Hematopoietic multipotent progenitor cell treated with erythropoietin and hydrocortisone succinate and interleukin-3 and kit ligand, for 6 days (in vitro differentiated cells): ENCODE measurements at regions not wholly inside any gene's neighbourhood (a gene's known extent, or its start where the extent isn't known, plus 50 kb on each side); places are given as distances from the start of the nearest gene placed in this dataset.

Experiments
- DNase-seq: peaks from one replicate; pipeline ENCODE4 v3.0.0-alpha.2; 2015

DNA sequence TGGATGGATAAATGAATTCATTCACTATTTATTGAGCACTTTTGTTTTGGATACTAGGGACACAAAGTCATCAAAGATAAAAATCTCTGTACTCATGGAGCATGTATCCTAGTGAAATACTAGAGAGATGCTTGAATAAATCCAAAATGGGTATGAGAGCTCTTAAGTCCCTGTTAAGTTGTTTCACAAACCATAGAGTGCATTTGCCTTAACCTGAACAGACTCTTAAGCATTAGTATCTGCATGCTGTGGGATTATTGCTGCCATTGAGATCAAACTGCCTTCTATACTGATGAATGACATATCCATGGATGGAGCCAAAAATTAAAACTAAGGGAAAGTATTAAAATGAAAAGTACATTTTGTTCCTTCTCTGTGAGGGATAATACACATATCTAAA, 206.5 kb upstream of the KRR1 start:
- DNase-seq: no peak

DNA sequence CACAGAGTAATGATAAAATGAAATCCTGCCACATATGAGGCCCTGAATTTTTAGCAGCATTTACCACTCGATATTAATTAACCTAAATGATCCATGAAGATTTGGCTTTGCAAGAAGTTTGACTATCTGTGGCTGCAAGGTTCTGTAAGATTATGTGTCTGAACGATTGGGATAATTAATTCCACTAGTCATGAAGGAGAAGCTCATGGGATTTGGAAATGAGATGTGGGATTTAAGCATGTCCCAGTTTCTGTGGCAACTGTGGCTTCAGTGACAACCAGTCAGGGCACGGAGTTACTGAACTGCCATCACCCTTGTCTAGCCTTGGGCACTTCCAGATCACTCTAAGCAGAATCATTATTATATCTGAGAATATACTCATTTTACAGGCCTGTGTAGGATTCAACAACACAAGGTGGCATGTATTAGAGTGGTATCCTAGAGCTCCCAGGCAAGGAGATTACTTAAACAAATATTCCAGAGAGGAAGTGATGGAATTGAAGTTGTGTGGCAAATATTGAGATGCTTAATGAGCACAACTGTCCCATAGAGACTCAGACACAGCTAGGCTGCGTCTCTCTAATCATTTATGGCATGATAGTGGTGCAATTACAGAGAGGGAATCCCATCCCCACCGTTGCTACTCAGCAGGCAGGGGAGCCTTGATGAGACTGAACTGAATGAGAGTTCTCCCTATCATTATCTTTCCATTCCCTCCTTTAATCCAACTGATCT, 205.0 kb upstream of the KRR1 start:
- DNase-seq: no peak

DNA sequence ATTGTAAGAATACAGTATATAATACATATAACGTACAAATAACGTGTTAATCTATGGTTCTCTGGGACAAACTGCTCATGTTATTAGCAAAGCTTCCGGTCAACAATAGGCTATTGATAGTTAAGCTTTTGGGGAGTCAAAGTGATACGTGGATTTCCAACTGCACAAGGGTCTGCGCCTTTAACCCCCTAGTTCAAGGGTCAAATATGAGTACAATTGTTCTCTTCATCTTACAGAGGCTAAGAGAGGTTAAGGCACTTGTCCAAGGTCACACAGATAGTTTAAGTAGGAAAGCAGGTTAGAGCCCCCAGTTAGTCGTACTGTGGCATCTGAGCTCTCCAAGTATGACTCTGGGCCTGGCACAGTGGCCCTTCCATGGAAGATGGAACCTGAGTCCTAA, 204.3 kb upstream of the KRR1 start:
- no peak for DNase-seq

DNA sequence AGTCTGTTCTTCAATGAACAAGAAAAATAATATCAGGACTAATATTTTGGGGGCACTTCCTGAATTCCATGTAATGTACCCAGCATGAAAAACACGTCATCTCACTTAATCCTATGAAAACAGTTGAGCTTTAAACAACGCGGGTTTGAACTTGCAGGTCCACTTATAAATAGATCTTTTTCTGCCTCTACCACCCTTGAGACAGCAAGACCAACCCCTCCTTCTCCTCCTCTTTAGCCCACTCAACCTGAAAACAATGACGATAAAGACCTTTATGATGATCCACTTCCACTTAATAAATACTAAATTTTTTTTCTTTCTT, 203.9 kb upstream of the KRR1 start:
- DNase-seq: no peak

DNA sequence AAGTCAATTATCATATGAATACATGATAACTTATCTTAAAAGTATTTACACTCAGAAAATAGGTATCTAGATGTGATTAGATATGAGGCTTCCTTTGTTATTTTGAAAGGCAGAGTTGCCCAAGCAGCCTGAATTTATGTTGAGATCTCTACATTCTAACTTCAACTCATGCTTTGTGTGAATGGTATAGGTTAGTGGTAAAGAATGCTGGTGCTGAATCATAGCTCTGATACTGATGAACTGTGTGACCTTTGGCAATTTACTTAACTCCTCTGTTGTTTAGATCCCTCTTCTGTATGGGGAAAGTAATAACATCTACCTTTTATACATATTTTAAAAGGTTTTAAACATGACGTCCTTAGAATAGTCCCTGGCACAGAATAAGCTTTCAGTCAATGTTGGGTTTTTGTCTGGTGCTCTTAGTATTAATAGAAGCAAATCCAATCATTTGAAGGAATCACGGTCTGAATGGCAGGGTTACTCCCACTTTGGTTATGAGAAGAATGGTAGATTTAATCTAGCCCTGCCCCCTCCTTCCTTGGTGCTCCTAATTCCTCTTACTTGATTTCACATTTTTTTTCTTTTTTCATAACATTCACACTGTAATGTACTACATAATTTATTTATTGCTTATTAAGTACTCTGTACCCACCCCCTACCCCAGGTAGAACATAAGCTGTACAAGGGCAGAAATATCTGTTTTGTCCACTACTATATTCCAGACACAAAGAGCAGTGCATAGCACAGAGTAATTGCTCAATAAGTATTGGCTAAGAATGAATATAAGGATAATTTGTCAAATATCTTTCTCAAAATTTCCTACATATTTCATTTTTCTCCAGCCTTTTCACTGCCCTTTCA, 203.3 kb upstream of the KRR1 start:
- DNase-seq: no peak

DNA sequence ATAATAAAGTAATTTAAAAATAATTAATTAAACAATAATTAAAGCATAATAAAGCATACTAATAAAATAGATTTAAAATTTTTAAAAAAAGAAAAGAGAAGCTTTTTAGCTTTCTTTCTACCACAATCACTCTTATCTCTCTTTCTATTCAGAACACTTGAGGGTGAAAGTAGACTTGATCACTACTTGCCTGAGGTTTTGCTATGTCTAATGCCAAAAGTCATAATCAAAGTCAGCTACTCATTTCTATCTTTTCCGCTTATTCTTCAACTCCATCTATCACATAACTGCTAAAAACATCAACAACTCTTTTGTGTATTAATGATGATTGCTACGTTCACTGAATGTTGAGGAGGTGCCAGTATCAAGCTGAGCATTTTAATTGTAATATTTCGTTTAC, 202.0 kb upstream of the KRR1 start:
- no peak for DNase-seq

DNA sequence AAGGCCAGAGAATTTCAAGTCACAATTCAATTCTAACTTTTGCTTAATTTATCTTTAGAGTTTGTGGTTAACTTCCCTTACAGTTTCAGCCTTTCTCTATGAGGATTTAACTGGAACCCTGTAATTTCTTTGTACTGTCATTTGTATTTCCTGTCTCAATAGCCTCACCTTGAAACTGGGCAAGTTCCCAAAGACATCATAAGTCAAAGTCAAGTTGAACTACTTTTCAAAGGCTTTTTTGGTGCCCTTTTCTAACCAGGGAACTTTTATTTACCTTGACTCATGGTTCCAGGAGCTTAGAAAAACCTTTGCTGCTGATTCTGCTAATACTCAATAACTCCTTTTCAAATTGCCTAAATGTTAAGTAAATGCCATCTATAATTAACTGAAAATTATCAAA, 200.8 kb upstream of the KRR1 start:
- DNase-seq: no peak

DNA sequence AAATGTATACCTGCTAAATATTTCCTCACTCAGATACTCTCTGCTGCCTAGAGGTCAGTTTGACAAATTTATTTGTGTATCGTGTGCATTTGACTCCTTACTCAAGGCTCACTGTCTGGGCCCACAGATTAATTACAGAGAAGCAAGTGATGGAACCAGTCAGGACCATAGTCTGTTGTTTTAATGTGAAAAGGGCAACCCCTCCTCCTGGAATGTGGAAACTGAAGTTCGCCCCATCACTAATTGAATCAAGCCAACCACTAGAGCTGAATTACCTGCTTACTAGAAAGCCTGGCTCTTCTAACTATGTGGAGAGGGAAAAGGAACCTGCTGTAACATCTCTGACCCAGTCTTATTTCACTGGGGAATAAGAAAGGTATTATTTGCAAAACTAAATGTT, 199.9 kb upstream of the KRR1 start:
- no peak for DNase-seq

DNA sequence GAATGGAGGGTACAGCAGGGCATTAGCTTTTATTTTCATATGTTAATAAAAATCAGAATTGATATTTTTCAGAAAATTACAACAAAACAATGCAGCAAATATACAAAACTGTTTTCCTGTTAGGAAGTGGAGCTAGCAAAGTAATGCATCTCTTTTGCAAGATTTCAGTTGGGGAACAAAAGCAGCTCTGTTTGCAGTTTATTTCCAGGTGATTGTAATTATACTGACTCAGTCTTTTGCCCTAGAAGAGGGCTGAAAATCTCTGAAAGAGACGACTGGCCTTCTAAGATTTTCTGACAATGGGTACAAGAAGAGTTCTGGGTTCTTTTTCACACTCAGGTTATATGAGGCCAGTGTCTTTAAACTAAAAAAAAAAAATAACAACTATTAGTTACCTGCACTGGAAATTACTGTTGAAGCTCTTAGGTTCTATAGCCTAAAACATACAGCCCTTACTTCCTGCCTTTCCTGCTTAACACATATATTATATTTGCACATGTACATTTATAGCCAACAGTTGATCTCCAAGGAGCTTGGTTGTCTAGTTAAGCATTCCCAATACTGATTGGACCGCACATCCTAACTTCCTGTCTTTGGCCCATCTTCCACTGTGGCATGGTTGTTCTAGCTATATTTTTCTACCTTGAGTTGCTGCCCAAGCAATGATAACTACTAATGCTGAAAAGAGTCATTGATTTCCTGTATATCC, 199.1 kb upstream of the KRR1 start:
- DNase-seq: no peak

DNA sequence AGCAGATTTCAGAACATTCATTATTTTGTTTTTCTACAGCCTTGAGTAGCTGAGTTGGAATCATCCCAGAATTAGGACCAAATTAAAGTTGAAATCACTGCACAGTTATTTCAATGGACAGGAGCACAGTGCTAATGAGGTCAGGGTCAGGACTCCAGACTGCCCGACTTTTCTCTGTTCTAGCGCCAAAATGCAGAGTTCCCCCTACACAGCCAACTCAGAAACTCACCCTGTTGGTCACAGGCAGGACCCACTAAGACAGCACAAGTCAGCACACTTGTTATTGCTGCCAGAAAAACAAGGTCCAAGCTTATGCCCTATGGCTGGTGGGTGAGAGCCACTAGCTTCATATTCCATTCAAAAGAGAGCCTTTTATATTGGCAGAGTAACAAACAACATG, 198.1 kb upstream of the KRR1 start:
- DNase-seq: no peak

DNA sequence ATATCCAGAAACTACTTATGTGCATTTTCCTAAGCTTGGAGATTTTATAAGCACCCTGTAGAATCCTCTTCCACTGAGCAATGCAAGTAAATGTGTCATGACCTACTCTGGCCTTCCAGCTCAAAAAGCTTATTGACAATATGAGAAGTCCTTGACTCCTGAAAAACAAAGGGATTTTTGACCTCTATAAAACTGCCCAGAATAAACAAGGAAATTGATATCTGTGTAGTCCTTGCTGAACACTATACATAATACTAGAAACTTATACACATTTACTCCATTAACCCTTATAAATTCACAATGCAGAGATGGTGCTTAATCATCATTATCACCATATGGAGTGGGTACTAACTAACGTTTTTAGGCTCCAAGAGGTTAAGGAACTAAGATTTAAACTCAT, 197.4 kb upstream of the KRR1 start:
- DNase-seq: no peak

DNA sequence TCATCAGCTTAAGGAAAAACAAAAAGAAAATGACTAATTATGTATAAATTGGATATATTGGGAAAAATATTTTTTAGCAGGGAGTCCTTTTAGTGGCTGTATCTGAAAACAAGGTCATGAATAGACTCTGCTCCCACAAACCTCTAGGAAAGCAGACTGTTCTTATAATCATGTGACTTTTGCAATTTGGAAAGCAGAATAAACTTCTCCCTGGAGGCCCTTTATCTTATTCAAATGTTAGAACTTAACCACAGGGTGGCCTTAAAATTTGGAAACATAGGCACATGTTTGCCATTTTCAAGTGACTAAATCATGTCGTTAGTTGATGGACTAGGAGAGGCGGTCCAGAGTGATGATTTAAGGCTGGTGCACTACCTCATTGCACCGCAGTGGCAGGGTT, 196.6 kb upstream of the KRR1 start:
- no peak for DNase-seq

DNA sequence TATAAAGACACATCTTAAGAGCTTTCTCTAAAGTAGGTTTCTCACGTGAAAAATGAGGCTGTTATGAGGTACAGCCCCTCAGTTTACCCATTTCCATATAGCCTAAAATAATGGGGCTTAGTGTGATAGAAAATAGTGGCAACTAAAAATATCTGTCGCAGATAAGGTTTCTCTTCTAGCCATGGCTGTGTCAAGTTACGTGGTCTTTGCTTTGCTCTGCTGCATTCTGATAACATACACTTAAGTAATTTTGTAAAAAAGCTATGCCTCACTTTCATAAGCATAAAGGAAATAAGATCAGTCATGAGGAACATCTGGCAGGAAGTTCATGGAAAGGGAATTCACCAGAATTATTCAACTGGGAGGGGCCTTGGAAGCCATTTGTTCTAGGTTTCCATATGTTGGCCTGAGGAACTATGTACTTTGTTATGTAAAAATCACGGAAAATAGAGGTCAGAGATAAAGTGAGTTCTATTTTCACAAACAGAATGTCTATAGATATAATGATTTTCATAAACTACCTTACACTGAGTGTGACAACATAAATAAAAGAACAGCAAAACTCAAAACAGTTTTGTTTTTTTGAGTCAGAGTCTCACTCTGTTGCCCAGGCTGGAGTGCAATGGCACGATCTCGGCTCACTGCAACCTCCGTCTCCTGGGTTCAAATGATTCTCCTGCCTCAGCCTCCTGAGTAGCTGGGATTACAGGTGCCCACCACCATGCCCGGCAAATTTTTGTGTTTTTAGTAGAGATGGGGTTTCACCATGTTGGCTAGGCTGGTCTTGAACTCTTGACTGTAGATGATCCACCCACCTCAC, 195.6 kb upstream of the KRR1 start:
- peak; percentile 16 for DNase-seq

DNA sequence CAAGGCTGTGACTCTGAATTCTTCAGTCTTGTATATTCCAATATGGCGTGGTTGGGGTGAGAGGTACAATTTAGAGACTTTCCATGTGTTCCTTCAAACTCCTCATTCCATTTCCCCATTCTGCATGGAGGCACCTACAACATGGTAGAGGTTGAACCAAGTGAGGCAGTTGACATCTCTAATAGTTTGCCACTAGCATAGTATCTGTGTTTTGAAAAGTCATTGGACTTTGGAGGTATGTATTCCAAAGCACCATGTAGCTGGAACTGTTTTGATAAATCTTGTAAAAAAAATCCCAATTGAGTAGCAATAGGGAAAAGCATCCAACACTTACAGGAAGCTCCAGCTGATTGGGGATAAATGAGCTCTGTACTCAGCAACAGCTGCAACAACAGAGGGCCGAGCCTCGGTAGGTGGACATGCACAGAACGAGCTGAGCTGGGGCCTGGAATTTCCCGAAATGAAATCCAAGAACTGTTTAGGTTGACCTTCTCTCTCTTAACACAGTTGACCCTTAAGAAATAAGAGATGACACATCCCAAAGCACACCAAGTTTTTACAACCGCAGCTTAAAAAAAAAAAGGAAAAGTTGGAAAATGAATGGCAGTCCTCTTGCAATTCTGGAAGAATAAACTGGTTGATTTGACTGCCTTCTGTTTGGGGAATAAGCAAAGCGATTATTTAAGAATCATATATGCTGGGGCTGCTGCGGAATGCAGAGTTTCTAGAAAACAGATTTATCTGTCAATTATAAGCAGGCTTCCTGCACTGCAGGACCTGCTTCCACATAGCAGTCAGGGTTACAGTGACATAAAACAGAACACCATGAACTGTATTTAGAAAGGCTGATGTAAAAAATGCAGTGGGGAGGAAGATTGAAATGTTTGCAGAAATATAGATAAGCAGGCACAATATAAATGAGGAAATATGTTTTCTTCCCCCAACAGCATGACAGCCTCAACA, 194.6 kb upstream of the KRR1 start:
- no peak for DNase-seq

DNA sequence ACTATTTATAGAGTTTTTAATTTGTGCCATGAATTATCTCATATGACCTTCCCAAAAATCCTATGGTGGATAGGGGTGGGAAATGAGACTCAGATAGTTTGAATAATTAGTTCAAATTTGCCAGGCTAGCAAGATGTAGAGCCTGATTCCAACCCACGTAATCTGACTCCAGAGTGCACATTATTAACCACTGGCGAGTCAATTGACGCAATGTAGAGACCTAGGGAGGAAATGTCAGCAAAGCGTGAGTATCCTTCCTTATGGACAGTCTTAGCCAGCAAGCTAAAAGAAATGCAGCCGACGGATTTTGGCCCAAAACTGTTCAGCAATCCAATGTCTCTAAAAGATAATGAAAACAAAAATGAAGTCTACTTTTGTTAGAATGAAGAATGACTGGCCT, 193.3 kb upstream of the KRR1 start:
- DNase-seq: no peak

DNA sequence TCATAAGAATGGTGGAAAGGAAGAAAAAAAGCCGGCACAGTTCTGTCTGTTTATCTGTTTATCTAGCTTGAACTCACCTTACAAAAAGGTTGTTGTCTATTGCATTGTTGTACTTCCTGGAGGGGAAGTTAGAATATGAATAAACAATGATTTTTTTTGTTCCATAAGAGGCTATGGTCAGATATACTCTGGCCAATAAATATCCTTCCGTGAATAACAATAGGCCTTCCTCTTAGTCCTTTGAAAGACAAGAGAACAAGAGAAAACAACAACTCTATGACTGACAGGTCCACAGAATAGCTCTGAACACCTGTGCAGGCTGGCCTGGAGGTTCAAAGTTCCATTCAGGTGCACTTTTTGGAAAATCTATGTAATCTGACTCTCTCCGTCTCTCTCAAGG, 192.8 kb upstream of the KRR1 start:
- no peak for DNase-seq

DNA sequence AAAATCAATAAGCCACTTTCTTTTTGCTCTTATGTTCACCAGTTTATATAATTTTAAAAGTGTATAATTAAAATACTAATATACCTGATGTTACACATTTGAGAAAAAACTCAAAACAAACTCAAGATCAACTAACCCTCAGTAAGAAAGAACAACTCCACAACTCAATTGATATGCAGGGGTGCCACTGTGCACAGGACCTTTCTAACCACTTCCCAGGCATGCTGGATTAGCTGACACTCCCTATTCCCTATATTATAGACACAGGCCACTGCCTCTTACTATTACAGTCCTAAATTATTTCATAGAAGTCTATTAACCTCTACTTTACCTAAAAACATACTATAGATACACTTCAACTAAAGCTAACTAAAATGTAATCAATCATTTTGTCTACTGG, 191.7 kb upstream of the KRR1 start:
- DNase-seq: no peak

DNA sequence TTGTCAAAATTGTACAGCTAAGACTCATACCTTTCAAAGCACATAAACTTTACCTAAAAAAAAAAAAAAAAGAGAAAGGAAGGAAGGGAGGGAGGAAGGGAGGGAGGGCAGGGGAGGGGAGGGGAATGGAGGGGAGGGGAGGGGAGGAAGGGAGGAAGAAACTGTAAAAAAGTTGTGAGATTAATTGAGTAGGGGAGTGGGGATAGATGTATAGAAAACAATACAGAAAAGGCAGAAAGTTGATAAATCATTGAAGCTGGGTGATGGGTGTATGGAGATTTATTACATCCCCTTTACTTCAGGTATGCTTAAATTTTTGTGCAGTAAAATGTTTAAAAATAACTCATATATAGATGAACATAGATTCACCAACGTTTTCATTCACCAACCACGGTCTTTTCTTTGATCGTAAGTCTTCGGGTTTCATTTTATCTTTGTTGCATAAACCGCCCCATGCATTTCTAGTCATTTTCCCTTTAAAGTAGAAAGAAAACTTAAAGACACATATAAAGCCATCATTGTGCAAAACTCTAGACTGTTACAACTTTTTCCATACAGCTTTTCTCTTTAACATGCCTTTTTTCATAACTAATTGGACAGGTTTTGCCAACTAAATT, 191.2 kb upstream of the KRR1 start:
- no peak for DNase-seq

DNA sequence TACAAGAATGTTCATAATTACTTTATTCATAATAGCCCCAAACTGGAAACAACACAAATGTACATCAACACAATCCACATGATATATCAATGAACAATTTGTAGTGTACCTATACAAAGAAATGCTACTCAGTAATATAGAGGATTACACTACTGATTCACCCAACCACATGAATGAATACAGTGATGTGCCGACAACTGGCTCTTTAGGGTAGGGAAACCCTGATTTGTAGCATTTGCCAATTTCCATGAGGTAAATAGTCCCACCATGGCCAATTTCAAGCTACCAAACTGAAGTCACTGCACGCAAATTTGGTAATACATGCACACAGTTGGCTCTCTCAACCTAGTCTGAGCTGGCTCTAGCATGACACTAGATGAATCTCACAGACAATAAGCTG, 190.4 kb upstream of the KRR1 start:
- DNase-seq: no peak

DNA sequence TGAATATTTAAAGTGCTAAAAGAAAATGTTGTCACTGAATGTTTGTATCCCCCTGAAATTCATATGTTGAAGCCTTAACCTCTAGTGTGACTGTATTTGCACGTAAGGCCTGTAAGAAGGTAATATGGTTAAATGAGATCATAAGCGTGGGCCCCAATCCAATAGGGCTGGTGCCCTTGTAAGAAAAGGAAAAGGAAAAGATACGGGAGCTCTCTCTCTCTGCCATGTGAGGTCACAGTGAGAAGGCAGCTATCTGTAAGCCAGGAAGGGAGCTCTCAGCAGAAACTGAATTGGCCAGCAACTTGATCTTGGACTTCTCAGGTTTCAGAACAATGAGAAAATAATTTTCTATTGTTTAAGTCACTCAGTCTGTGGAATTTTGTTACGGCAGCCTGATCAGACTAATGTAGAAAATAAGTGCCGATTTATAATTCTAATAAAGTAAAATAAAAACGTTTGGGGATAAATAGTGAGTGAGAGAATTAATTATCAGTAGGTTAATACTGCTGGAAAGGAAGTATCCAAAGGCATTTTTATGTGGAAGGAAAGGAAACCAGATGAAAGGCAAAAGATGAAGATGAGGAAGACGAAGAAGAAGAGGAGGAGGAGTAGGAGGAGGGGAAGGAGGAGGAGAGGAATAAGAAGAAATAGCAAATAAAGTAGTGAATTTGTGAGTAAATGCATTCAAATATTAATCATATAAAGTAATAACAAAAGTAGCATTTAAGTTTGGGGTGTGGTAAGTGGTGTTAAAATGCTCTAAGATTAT, 188.5 kb upstream of the KRR1 start:
- no peak for DNase-seq

DNA sequence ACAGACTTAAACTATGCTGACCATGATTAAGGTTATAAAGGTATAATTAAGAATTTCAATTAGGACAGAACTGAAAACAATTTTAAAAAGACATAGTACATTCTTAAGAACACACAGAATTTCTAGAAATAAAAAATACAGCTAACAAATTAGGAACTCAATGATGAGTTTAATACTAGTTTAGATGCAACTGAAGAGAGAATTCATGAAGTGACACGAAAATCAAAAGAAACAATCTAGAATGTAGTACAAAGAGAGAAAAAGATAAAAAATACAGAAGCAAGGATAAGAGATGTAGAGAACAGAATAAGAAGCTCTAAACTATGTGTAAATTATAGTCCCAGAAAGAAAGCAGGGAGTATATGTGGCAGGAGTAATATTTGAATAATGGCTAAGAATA, 187.8 kb upstream of the KRR1 start:
- no peak for DNase-seq
